ENCODE measurements at regions not wholly inside any gene's neighbourhood (a gene's known extent, or its start where the extent isn't known, plus 50 kb on each side); places are given as distances from the start of the nearest gene placed in this dataset.

DNA sequence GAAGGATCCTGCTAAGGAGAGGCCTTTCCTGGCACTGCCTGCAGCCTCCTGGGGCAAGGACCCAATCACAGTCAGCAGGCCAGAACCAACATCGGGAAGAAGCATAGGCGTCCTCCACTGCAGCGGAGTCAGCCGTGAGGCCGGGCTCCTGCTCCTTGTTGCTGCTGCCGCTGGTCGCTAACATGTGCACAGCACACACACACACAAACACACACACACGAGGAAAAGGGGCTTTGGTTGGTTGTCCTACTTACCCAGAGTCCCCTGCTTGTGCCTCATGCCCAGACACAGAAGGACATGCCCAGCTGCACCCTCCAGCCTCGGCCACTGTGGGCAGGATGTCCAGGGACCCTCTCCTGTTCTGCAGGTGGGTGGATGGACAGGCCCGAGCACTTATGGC, 209.4 kb downstream of the GLI2 start:
- DNase-seq (ENCODE audit: extremely low read depth, insufficient read length): no peak
- TF ChIP-seq, protein P1, sequence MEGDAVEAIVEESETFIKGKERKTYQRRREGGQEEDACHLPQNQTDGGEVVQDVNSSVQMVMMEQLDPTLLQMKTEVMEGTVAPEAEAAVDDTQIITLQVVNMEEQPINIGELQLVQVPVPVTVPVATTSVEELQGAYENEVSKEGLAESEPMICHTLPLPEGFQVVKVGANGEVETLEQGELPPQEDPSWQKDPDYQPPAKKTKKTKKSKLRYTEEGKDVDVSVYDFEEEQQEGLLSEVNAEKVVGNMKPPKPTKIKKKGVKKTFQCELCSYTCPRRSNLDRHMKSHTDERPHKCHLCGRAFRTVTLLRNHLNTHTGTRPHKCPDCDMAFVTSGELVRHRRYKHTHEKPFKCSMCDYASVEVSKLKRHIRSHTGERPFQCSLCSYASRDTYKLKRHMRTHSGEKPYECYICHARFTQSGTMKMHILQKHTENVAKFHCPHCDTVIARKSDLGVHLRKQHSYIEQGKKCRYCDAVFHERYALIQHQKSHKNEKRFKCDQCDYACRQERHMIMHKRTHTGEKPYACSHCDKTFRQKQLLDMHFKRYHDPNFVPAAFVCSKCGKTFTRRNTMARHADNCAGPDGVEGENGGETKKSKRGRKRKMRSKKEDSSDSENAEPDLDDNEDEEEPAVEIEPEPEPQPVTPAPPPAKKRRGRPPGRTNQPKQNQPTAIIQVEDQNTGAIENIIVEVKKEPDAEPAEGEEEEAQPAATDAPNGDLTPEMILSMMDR (IDR thresholded peaks at IDR 0.05; ENCODE audit: insufficient read depth, low read length, poor library complexity, severe bottlenecking): no peak
- no peaks in the 10 kb centered on the region; the same call in 1 of the 2 replicates for H3K27me3 ChIP-seq (replicated peaks; ENCODE audit: control insufficient read depth, insufficient read depth, low read length)
- H3K4me3 ChIP-seq (replicated peaks; ENCODE audit: low read depth, low read length): no peak overlapping the region
- no peaks in the 10 kb centered on the region for H3K36me3 ChIP-seq (ENCODE audit: control insufficient read depth, insufficient read depth, low read length)

DNA sequence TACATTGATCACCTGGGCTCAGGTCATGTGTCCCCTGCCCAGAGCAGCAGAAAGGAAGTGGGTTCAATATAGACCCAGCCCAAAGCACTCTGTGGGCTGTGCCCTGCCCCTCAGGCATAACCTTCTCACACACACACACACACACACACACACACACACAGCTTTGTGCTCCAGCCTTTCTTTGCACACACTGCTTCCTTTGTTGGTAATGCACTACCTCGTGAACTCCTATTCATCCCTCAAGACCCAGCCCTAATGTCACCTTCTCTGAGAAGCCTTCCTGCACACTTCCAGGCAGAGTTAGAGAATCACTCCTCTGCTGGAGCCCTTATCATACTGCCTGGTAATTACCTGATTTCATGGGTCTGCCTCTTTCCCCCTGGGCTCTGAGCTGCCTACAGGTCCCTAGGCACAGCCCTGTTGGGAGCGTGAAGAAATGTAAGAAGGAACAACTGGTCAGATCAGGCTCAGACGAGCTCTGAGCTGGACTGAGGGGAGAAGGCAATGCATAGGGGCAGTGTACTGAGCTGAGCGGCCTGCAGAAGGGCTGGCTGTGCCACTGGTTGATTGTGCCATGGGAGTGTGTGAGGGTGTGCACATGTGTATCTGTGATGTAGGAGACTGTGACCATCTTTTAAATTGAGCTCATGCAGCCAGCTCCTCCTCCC, 210.3 kb downstream of the GLI2 start:
- no peak for DNase-seq (ENCODE audit: extremely low read depth, insufficient read length)
- Histone ChIP-seq H3K36me3 (ENCODE audit: control insufficient read depth, insufficient read depth, low read length) (no peaks in the 10 kb centered on the region), H3K4me3 (replicated peaks; ENCODE audit: low read depth, low read length) (no peak overlapping the region), H3K27me3 (replicated peaks; ENCODE audit: control insufficient read depth, insufficient read depth, low read length) (no peaks in the 10 kb centered on the region; the same call in 1 of the 2 replicates)
- TF ChIP-seq, protein P1 (IDR thresholded peaks at IDR 0.05; ENCODE audit: insufficient read depth, low read length, poor library complexity, severe bottlenecking): no peak

DNA sequence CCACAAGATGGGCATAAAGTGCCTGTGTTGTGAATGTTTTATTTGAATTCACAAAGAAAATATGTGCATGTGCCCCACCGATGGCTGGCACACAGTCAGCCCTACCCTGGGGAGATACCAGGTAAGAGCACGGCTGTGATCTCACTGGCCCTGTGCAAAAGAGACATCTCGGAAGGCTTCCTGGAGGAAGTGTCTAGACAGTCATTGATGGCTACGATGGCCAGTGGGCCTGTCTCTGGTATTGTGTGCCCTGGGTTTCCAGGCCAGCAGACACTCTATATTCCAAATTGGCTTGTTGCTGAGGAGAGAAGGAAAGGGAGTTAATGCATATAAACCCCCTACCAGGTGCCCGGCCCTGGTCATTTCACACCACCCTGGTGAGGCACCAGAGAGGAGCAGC, 211.7 kb downstream of the GLI2 start:
- no peaks in the 10 kb centered on the region; the same call in 1 of the 2 replicates for H3K27me3 ChIP-seq (replicated peaks; ENCODE audit: control insufficient read depth, insufficient read depth, low read length)
- H3K4me3 ChIP-seq (replicated peaks; ENCODE audit: low read depth, low read length): no peak overlapping the region
- no peaks in the 10 kb centered on the region for H3K36me3 ChIP-seq (ENCODE audit: control insufficient read depth, insufficient read depth, low read length)
- TF ChIP-seq, protein P1 (IDR thresholded peaks at IDR 0.05; ENCODE audit: insufficient read depth, low read length, poor library complexity, severe bottlenecking): no peak
- no peak for DNase-seq (ENCODE audit: extremely low read depth, insufficient read length)

DNA sequence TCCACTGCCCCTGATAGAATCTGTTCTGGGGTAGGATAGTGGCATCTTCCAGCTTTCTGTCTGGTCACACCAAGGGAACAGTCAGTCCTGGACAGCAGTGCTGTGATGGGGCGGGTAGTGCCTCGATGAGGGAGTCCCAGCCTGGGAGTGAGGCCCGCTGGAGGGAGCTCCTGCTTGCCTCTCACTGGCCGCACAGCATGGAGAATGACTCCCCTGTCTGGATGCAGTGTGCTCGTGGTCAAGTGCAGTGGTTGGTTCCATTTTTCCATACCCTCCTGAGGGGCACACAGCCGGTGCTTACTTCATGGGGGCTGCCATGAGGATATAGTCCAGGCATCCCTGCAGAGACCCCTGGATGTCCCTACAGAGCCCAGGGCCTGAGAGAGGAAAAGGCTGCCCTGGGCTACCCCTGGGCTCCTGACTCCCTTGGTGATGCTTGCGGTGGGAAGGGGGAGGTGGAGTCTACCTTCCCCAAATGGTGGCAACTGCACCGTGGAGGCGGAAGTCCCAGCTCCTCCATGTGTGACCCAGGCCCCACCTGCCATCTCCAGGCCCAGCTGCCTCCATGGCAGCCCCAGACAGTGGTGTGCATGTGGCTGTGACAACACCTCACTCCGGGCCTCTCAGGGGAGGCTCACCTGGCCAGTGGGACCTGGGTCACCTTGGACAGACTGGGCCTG, 212.5 kb downstream of the GLI2 start:
- Histone ChIP-seq H3K36me3 (ENCODE audit: control insufficient read depth, insufficient read depth, low read length) (no peaks in the 10 kb centered on the region), H3K27me3 (replicated peaks; ENCODE audit: control insufficient read depth, insufficient read depth, low read length) (no peaks in the 10 kb centered on the region; the same call in 1 of the 2 replicates), H3K4me3 (replicated peaks; ENCODE audit: low read depth, low read length) (no peak overlapping the region)
- no peak for DNase-seq (ENCODE audit: extremely low read depth, insufficient read length)
- TF ChIP-seq, protein P1 (IDR thresholded peaks at IDR 0.05; ENCODE audit: insufficient read depth, low read length, poor library complexity, severe bottlenecking): no peak

DNA sequence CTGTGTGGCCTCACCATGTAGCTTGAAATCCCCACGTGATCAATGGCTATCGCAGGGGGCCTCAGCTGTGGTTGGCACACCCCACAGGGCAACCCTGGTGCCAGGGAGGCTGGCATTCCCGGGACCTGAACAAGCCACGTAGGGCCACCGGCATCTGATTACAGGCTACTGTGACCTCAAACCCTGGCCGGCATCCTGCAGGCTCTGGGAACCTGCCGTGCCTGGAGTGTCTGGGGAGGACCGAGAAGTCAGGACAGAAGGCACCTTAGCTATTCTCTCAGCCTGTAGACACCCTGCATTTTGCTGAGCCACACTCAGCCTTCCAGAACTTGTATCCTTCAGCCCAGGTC, 213.0 kb downstream of the GLI2 start:
- H3K4me3 ChIP-seq (replicated peaks; ENCODE audit: low read depth, low read length): no peak overlapping the region
- no peak for DNase-seq (ENCODE audit: extremely low read depth, insufficient read length)
- no peaks in the 10 kb centered on the region; the same call in 1 of the 2 replicates for H3K27me3 ChIP-seq (replicated peaks; ENCODE audit: control insufficient read depth, insufficient read depth, low read length)
- no peaks in the 10 kb centered on the region for H3K36me3 ChIP-seq (ENCODE audit: control insufficient read depth, insufficient read depth, low read length)
- TF ChIP-seq, protein P1 (IDR thresholded peaks at IDR 0.05; ENCODE audit: insufficient read depth, low read length, poor library complexity, severe bottlenecking): no peak

All from GM06990 (cell line).